ENCODE measurements at regions not wholly inside any gene's neighbourhood (a gene's known extent, or its start where the extent isn't known, plus 50 kb on each side); places are given as distances from the start of the nearest gene placed in this dataset.
"Not testable (repeated sequence)": the region's sequence is repeated elsewhere in the genome, so short reads cannot be mapped to it uniquely, and the experiment has no call there.

DNA sequence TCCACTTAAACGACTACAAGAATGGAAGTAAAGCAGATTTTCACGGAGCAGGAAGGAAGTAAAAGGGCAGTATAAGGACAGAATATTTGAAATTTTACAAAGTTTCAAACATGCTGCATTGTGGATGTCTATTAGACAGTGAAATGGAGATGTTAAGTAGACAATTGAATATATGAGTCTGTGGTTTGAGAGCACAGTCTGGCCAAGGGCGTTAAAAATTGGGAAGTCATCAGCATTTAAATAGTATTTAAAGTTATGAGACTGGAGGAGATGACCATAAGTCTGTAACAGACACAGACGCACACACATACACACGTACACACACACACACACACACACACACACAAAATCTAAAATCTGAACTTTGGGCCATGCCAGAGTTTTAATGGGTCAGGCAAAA, 935.9 kb downstream of the EPHA3 start:
- no peak overlapping the region for H3K27ac ChIP-seq
- DNase-seq (ENCODE audit: low read depth, low spot score): no peak

DNA sequence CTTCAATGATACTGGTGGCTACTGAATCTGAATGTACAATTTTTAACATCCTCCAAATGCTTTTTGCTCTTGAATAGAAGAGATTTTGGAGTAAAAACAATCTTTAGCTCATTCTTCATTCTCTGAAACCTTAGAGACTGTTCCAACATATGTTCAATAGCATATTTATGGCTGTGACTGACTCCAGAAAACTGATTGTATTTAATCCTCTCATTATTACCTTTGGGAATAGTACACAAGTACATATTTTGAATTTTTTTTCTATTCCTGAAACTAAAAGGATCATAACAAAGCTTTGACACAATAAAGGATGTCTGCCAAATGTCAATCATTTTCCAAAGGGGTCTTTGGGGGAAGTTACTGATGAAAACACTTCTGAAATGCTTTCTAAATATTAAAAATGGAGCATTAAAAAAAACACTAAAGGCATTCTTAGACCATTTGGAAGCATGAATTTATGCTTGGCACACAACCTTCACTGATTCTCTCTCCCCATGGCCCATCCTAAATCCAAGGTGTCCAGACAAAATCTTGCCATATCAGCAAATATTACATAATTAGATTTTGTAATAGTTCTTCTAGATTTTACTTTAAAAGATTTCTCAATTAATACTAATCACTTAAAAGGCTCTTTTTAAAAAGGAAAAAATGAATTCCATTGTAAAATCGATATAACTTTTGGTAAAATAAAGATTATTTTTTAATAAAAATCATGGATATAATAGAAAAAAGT, 936.8 kb downstream of the EPHA3 start:
- H3K27ac ChIP-seq: no peak overlapping the region
- no peak for DNase-seq (ENCODE audit: low read depth, low spot score)

DNA sequence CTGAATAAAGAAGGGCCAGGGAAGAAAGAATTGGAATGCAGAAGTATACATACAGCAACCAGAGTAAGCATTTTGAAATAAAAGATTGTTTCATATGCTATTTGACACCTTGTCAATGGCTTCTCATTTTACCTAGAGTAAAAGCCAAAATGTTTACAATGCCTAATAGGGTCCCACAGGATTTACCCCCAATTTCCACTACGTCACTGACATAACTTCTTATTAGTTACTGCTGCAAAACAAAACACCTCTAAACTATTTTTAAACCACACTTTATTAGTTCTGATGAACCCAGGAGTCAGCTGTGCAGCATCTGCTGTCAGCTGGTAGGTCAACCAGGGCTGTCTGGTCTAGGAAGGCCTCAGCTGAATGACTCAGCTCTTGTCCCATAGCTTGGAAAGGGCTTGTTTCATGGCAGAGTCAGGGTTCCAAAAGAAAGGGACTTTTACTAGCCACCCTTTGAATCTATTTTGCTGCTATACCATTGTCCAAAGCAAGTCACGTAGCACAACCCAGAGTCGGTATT, 945.1 kb downstream of the EPHA3 start:
- DNase-seq (ENCODE audit: low read depth, low spot score): no peak

DNA sequence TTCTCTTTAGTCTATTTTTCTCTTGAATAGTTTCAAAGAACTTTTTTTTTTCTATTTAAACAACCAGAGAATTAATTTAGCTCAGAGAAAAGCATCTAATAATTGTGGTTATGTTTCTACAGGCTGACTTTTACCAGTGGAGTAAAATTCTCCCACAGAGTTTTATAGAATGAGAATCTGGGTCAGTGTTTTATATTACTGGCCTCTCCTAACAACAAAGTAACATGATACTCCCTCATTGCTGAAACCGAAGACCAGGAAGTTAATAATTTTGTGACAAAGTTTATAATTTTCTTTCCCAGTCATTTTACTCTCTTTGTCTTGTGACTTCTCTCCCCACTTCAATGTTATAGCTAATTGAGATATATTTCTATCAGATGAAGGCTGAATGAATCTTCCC, 946.9 kb downstream of the EPHA3 start:
- no peak for DNase-seq (ENCODE audit: low read depth, low spot score)
- H3K27ac ChIP-seq: no peak overlapping the region

More for the DNA sequence above, 945.1 kb downstream of the EPHA3 start:
- no peak overlapping the region for H3K27ac ChIP-seq

DNA sequence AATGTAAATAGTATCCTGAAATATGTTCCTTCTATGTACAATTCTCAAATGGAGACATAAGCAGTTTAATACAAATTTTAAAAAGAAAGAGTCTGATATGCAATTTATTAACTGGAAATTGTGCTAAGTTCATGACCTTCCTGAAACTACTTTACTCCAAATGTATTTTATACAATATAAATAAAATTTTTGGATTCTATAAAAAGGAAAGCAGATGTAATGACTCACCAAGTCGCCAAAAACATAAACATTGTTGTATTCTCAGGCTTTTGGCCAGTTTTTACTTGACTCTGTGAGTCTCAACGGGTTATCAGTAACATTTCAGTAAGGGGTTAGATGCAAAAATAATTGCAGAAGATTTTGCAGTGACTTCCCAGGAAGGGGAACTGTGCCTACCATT, 948.2 kb downstream of the EPHA3 start:
- DNase-seq (ENCODE audit: low read depth, low spot score): no peak
- H3K27ac ChIP-seq: no peak overlapping the region

DNA sequence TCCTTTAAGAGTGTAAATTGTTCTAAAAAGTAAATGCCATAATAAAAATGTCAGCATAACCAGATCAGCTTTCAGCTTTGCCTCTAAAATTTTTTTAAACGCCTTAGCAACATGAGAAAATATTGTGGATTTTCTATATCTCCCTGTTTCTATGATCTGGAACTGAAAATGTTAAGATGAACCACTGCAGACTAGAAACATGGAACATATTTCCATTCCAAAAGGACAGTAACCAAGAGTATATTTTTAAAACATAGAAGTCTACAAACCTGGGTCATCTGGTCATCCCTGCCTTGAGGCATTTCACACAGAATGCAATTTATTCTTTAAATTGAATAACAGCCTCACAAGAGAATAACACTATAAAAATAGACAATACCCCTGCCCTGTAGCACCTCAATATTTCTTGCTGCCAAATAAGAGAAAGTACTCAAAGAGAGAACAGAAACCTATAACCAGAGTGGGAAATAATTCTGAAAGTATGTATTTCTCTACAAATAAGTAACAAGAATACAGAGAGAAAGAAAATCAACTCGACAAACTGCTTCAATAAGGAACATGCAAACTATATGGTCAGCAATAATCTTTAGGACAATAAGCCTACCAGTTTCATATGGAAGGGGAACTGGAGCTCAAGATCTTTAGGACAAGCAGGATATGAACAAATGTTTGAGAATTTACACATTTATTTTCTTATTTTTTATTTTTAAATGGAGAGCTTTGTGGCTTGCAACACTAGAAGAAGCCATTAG, 949.0 kb downstream of the EPHA3 start:
- DNase-seq (ENCODE audit: low read depth, low spot score): no peak
- no peak overlapping the region for H3K27ac ChIP-seq

DNA sequence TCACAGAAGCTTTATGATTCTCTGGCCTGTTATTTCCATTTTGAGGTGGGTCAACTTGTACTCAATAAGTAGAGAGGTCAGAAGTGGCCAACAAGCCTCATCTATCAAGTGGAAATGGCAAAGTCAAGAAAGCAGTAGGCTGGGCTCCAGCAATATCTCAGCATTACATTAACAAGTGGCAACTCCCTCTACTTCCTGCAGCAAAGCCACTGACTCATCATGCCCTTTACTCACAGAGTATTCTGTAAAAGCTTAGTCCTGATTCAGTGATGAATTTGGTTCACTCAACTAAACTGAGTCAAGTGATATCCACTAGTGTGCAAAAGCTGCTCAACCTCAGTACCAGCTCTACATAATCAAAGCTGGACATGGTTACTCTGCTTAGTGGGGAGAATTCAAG, 954.6 kb downstream of the EPHA3 start:
- no peak overlapping the region for H3K27ac ChIP-seq
- DNase-seq (ENCODE audit: low read depth, low spot score): peak; percentile 40

DNA sequence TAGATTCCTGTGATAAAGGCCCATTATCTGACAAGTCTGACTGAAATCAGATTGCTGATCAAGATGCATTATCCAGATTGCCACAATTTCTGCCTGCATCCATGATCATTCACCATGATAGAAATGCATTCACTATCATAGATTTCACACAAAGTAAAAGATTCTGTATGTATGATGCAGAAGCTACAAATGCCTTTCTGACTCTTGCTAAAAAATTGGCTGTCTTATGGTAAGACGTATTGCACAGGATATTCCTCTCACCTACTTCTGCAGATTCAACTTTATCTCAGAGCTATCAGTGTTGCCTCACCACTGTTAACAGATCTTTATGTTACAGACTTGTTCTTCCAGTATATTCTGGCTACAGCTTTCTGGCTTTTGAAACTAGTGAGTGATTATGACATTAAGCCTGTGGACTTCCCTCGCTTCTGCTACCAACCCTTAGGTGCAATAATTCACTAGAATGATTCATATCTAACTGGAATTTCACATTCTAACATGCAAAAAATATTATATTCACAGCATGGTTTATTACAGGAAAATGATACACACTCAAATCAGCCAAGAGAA, 955.3 kb downstream of the EPHA3 start:
- no peak for DNase-seq (ENCODE audit: low read depth, low spot score)
- H3K27ac ChIP-seq: no peak overlapping the region

DNA sequence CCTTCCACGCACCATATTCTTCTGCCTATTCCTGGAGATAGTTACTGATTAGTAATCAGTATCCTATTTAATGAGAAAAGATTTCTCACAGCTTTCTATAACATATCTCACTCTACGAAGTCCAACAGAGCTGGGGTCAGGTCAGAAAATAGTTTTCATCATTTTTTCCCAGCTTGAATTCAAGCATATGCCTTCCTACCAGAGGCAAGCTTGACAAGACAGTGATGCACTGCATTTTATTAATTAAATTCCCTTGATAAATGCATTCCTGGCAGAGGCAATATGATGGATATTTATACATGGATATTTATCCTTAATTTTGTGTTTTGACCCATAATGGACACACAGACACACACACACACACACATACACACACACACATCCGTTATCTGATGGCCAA, 961.4 kb downstream of the EPHA3 start:
- no peak overlapping the region for H3K27ac ChIP-seq
- no peak for DNase-seq (ENCODE audit: low read depth, low spot score)

DNA sequence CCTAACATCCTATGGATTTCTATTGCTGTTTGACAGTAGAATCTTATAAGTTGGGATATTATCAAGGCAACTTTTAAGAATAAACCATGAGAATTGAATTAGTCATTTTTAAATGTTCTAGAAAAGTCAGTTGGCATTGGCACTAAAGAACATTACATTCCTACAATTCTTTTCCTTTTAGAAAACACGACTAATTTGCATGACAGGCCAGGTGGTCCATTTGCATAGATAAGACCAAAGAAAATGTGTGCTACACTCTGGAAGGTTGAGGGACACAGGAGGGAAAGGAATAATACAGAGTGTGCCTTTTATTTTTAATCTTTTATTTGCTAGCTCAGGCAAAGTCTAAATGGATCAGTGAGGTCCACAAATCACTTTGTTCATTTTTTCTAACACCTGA, 962.3 kb downstream of the EPHA3 start:
- no peak overlapping the region for H3K27ac ChIP-seq
- no peak for DNase-seq (ENCODE audit: low read depth, low spot score)

DNA sequence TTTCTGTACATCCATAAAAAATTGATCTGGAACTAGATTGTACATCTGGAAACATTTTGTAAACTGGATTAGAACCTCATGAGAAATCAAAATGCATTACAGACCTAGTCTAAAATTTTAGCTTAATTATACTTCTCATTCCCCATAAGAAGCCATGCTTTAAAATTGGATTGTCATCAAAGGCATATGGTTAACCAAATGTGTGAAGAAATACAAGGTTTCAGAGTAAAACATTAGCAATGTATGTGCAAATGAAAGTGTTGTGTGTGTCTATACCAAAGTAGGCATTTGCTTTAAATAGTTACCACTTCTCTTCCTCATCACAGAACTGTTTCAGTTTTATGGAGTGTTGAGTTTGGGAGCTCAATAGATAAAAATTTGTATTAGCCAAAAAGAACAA, 968.7 kb downstream of the EPHA3 start:
- H3K27ac ChIP-seq: no peak overlapping the region
- DNase-seq (ENCODE audit: low read depth, low spot score): no peak

DNA sequence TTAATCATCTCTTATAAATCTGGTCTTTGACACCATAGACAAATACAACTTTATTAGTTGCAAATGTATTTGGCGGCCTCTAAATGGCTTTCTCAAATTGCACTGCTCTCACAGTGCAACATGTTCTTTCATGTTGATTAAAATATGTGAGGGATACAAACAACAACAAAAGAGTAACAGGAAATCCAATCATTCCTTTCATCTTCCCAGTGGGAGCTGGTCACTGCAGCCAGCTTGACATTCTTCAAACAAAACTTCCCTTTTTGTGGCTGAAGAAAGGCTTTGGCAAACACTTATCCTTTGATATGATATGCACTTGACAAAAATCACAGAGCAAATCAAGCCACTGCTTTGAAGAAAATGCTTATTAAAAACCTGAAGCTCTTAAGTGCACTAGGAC, 973.6 kb downstream of the EPHA3 start:
- H3K27ac ChIP-seq: no peak overlapping the region
- no peak for DNase-seq (ENCODE audit: low read depth, low spot score)

DNA sequence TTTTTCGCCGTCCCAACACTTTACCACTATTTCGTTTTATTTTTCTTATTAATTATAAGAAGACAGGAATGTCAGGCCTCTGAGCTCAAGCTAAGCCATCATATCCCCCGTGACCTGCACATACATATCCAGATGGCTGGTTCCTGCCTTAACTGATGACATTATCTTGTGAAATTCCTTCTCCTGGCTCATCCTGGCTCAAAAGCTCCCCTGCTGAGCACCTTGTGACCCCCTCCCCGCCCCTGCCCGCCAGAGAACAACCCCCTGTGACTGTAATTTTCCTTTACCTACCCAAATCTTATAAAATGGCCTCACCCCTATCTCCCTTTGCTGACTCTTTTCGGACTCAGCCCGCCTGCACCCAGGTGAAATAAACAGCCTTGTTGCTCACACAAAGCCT, 978.9 kb downstream of the EPHA3 start:
- not testable (repeated sequence) for DNase-seq (ENCODE audit: low read depth, low spot score)

DNA sequence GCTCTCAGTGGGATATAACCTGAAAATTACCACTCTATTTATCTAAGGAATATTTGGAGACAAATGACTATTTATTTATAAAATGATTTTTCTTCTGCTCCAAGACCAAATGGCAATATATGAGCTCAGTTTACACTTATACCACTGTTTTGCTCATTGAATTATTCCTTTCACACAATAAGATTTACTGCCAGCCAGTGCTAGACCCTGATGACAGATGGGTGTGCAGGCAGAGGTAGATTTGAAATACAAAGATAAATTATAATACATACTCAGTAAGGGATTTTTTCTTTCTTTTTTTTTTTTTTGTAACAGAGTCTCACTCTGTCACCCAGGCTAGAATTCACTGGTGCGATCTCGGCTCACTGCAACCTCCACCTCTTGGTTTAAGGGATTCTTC, 980.3 kb downstream of the EPHA3 start:
- no peak for DNase-seq (ENCODE audit: low read depth, low spot score)
- no peak overlapping the region for H3K27ac ChIP-seq

More for the DNA sequence above, 978.9 kb downstream of the EPHA3 start:
- H3K27ac ChIP-seq: not testable (repeated sequence)

DNA sequence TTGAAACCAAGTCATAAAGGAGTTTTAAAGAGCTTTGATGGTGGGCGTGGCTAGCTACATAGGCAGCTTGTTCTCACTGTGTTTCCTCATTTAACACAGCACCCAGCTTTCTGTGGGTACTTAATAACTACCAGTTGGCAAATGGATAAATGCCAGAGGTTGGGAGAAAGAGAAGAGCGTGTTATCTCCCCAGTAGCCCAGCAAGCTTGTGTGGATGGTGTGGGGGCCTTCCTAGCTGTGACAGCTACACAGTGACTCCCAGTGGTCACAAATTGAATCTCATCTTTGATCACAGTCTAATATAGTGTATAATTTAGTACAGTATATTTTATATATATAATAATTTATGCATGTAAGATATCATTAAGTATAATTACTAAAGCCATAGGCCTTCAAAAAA, 984.1 kb downstream of the EPHA3 start:
- no peak overlapping the region for H3K27ac ChIP-seq
- DNase-seq (ENCODE audit: low read depth, low spot score): no peak

DNA sequence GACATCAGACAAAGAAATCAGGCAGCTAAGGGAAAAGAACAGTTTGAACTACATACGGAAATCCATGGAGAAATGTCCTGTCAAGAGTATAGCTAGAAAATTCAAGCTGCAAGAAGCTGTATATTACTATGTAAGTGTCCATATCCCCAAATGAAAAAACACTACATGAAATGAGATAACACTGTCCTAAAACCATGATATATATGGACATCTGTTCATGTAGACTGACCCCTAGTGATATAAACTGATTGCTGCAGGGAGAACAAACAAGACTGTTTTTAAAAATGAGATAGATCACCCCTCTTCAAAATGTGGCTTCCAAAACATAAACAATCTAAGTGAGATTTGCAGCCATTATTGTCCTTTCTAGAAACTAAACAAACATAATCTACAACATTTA, 985.6 kb downstream of the EPHA3 start:
- DNase-seq (ENCODE audit: low read depth, low spot score): no peak

DNA sequence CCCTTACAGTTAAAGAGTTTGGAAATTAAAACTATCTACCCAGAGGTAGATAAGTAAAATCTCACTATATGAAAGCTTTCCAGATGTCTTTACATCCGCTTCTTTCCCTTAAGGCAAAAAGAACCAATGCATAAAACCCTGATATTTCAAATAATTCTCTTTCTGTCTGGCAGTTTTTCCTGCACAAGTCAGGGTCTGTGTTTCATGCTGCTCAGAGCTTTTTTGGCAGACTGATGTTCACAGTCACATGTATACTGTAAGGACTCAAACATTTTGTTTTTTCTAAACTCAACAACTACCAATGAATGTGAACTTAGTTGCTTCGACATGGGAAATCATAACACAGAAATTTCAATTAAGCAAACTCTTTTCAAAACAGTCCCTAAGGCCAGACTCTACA, 988.4 kb downstream of the EPHA3 start:
- no peak overlapping the region for H3K27ac ChIP-seq
- no peak for DNase-seq (ENCODE audit: low read depth, low spot score)

More for the DNA sequence above, 985.6 kb downstream of the EPHA3 start:
- H3K27ac ChIP-seq: no peak overlapping the region

DNA sequence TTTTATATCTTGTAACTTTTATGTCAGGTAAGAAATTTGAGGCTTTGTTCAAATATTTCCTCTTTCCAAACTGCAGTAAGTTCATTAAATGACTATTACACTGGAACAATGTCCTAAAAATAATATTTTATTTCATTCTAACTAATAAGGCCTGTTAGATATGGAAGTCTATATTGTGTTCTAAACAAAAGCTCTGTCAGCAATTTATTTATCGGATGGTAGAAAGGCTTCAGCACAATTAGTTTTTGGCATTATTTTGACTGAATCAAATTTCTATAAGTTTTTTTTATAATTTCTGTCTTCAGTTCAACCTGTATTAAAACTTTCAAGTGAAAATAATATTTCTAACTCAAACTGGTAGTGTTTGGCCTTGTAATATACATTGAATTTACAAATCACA, 992.1 kb downstream of the EPHA3 start:
- no peak overlapping the region for H3K27ac ChIP-seq
- DNase-seq (ENCODE audit: low read depth, low spot score): no peak

DNA sequence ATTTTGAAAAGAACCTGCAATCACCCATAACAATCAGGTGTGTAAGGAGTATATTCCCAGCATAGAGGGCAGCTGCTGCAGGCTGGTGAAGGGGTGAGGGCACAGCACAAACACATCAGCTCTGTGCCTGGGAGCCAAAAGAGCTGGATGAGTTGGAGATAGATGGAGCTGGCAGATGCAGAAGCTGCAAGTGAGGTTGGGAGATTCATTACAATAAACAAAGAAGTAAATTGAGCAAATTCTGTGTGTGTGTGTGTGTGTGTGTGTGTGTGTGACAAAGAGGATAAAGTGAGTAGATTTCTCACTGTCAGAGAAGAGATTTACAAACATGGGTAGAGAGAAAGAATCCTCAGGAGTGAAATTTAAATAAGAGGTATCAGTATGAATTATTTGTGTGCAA, 994.7 kb downstream of the EPHA3 start:
- DNase-seq (ENCODE audit: low read depth, low spot score): no peak
- no peak overlapping the region for H3K27ac ChIP-seq

DNA sequence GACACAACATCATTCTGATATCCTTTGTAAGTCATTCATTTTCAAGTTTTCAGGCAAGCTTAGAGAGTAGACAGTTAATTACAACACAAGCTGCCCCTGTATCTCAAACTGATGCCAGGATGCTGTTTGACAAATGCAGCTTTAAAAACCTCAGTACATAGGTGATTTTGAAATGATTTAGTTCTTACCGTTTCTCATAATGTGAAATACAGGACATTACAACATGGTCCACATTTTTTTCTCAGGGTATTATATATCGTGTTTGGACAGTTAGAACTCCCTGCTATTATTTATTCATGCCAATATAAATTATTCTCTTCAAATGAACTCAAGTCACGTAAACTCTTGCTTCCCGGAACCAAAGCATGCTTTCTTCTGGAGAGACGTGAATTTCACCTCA, 1013.9 kb downstream of the EPHA3 start:
- no peak overlapping the region for H3K27ac ChIP-seq
- no peak for DNase-seq (ENCODE audit: low read depth, low spot score)

DNA sequence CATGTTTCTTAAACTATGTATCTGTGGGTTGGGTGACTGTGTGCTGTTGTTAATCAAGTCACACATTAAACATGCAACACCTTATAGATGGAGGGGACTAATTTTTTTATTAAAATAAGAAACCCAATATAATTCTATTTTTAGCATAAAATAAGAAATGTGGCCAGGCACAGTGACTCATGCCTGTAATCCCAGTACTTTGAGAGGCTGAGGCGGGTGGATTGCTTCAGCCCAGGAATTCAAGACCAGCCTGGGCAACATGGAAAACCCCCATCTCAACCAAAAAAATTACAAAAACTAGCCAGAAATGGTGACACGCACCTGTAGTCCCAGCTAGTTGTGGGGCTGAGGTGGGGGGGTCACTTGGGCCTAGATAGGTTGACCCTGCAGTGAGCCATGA, 1021.0 kb downstream of the EPHA3 start:
- no peak for DNase-seq (ENCODE audit: low read depth, low spot score)
- H3K27ac ChIP-seq: no peak overlapping the region
